SK-N-DZ (cell line): ENCODE measurements at regions not wholly inside any gene's neighbourhood (a gene's known extent, or its start where the extent isn't known, plus 50 kb on each side); places are given as distances from the start of the nearest gene placed in this dataset.

Experiments used
- DNase-seq: peaks from one replicate; pipeline ENCODE4 v3.0.0-alpha.2; 2015; ENCODE audit warnings: low spot score
- small RNA-seq, 2 experiments: library from RNA; depleted of rRNA; stranded (forward); fragments of <200 nt; gene quantifications; one replicate each; pipeline ENCODE3, GENCODE V24; 2014

- DNase-seq: no peak
Measured at GRCh38 chr18:55657572-55658331, 69.8 kb upstream of the TCF4 start.

DNA sequence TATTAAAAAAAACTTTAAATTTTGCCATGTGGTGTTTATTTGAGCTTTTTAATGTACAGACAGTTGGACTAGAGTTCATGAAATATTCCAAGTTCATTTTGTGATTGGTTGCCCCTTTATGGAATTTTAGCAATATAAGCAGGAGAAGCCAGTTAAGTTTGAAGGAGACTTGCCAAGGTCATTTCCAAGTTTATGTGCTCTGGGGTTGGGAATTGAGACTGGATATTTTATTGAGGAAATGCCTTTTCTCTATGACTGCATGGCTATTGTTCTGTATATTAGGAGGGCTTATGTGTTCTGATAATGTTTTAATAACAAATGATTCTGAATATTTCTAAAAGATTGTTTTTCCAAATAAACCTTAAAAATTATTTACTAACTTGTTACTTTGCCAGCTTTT lies 67.0 kb upstream of the TCF4 start:
- DNase-seq: no peak

- no peak for DNase-seq
Measured at GRCh38 chr18:55651236-55651635, 63.2 kb upstream of the TCF4 start.

DNA sequence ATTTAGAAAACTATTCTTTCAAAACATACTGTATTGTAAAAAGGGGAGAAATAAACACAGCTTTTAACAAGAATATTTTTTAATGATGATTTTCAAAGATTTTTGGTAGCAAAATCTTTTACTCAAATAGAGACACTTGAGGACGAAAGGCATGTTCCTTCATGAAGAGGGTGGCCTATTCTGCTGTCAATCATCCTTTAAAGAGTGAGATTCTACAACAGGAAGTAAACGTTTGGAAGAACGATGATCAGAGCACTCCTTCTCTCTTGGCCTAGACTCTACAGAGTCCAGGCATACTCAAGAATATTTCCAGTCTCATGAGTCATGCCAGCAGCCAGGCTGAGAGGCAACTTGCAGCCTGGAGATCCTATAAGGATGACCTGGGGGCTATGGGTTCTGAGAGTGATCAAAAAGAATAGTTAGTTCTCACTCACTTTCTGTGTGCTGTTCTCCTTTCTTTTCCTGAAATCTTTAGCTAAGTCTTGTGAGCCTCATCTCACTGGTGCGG lies 62.4 kb upstream of the TCF4 start:
- no peak for DNase-seq

DNA sequence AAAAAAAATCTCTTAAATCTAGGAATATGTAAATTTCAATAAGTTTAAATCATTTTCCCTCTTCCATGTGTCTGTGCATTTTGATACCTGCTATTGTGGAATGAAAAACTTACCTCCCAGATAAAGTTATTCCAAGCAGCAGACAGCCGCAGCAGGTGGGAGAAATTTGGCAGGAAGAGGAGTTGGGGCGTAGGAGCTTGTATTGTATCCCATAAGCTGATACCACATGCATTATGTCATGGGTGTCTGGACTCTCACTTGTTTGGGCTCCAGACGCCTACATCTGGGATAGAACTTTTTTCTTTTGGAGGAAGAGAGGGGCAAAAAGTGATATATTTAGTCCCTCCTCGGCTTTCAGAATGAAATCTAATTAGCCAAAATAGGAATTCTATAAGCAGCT lies 59.3 kb upstream of the TCF4 start:
- no peak for DNase-seq

DNA sequence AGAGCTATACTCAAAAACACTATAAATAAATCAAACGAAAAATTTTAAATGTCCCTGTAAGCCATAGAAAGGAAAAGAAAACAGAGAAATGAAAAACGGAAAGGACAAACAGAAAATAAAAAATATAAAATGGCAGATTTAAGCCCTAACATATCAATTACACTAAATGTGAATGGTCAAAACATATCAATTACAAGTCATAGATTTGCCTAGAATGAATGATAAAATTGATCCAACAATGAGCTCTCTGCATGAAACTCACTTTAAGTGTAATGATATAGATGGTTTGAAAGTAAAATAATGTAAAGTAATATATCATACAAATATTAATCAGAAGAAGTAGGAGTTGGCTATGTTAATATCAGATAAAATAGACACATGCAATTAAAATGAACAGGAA lies 54.2 kb upstream of the TCF4 start:
- DNase-seq: no peak

DNA sequence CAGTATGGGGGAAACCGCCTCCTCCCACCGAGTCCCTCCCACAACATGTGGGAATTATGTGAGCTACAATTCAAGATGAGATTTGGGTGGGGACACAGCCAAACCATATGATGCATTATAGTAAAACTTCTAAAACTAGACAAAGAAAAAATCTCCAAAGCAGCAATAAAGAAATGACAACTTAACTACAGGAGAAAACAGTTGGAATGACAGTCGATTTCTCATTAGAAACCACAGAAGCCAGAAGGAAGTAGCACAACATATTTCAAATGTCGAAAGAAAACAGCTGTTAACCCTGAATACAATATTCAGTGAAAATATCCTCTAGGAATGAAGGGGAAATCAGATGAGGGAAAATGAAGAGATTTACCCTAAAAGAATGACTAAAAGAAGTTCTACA lies 53.5 kb upstream of the TCF4 start:
- no peak for DNase-seq

Small RNA genes lying in the stretch of these regions (small RNA-seq; reads per million reads assigned to genes)
- 0 to 0.04 reads per million in 2 experiments for gene RF00045
